PC-3 (cell line): ENCODE measurements at regions not wholly inside any gene's neighbourhood (a gene's known extent, or its start where the extent isn't known, plus 50 kb on each side); places are given as distances from the start of the nearest gene placed in this dataset.

ENCODE experiments used
- EZH2phosphoT487 ChIP-seq: fragments of 300-600 bp; sonication (generic); IDR thresholded peaks from 2 replicates; pipeline ENCODE4 v1.6.1; 2018; ENCODE audit warnings: mild to moderate bottlenecking, antibody characterized with exemption, low read length, borderline replicate concordance
- TF ChIP-seq, protein P1 (sequence below): fragments of 300-600 bp; sonication (generic); conservative IDR thresholded peaks from 2 replicates; pipeline ENCODE4 v1.5.1; 2017; ENCODE audit warnings: antibody characterized with exemption, low read depth, mild to moderate bottlenecking, low read length

DNA sequence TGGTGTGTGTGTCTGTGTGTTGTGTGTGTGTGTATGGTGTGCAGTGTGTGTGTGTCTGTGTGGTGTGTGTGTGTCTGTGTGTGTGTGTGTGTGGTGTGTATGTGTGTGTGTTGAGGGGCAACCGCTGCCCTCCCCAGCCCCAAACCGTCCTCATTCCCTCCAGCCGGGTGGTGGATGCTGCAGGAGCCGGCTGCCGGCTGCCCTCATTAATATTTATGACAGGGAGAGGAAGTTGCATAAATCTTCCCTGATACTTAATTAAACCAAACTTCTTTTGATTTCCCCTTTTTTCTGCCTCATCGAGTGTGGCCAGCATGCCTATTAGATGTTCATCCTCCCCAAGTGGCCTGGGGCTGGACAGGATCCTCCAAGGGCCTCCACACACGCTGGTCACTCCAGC is 121.4 kb upstream of the MVB12B start:
- TF ChIP-seq, protein P1, sequence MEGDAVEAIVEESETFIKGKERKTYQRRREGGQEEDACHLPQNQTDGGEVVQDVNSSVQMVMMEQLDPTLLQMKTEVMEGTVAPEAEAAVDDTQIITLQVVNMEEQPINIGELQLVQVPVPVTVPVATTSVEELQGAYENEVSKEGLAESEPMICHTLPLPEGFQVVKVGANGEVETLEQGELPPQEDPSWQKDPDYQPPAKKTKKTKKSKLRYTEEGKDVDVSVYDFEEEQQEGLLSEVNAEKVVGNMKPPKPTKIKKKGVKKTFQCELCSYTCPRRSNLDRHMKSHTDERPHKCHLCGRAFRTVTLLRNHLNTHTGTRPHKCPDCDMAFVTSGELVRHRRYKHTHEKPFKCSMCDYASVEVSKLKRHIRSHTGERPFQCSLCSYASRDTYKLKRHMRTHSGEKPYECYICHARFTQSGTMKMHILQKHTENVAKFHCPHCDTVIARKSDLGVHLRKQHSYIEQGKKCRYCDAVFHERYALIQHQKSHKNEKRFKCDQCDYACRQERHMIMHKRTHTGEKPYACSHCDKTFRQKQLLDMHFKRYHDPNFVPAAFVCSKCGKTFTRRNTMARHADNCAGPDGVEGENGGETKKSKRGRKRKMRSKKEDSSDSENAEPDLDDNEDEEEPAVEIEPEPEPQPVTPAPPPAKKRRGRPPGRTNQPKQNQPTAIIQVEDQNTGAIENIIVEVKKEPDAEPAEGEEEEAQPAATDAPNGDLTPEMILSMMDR: no peak
- TF ChIP-seq EZH2phosphoT487: no peak
